Heart right ventricle (tissue), 16 donors: ENCODE measurements at regions not wholly inside any gene's neighbourhood (a gene's known extent, or its start where the extent isn't known, plus 50 kb on each side); places are given as distances from the start of the nearest gene placed in this dataset.
A peak's percentile ranks its signal among the peaks of the same experiment; 100 is the strongest.
"Not testable (repeated sequence)": the region's sequence is repeated elsewhere in the genome, so short reads cannot be mapped to it uniquely, and the experiment has no call there.

Experiments used
- ATAC-seq, 8 donors: fragments of 200-7000 bp; cut with Tn5 transposase; one replicate each; pipeline ENCODE4 v1.9.1; 2020; ENCODE audit warnings: mild to moderate bottlenecking in 8 of 8, moderate library complexity in 8 of 8, moderate number of reproducible peaks in 1 of 8
- DNase-seq, 2 donors: peaks; one replicate each; pipeline ENCODE4 v3.0.0-alpha.2; 2020
- H3K27ac ChIP-seq, 10 donors: fragments of 200-600 bp; sonication (generic) in 2 of 10; one replicate each; pipeline versions ENCODE4 v1.5.0 to v1.8.0; 2020 to 2022; ENCODE audit warnings: mild to moderate bottlenecking in 3 of 10
- H3K27me3 ChIP-seq, 7 donors: fragments of 200-600 bp; one replicate each; pipeline ENCODE4 v1.8.0; 2021 to 2022; ENCODE audit warnings: mild to moderate bottlenecking in 2 of 7
- H3K36me3 ChIP-seq, 9 donors: fragments of 200-600 bp; sonication (generic) in 1 of 9; one replicate each; pipeline versions ENCODE4 v1.5.0 to v1.8.0; 2020 to 2022; ENCODE audit warnings: mild to moderate bottlenecking in 2 of 9
- H3K4me1 ChIP-seq, 9 donors: fragments of 200-600 bp; sonication (generic) in 1 of 9; one replicate each; pipeline versions ENCODE4 v1.5.0 to v1.8.0; 2020 to 2022; ENCODE audit warnings: mild to moderate bottlenecking in 4 of 9
- H3K4me3 ChIP-seq, 10 donors: fragments of 200-600 bp; sonication (generic) in 2 of 10; one replicate each; pipeline versions ENCODE4 v1.5.0 to v1.8.0; 2020 to 2022; ENCODE audit warnings: mild to moderate bottlenecking in 7 of 10, moderate library complexity in 2 of 10
- H3K9me3 ChIP-seq, 11 donors: fragments of 200-600 bp in 10 of 11; sonication (generic) in 2 of 11; one replicate each; pipeline versions ENCODE4 v1.5.0 to v1.8.0; 2013 to 2022; ENCODE audit warnings: mild to moderate bottlenecking in 2 of 11, control low read depth in 1 of 11, moderate library complexity in 1 of 11
- WGBS, 2 donors: extraction: QIAGEN DNeasy Blood & Tissue Kit; methylation state at CpG; one replicate each; pipeline ENCODE4 v1.1.7; 2013; ENCODE audit warnings: inconsistent platforms in 1 of 2; 5-methylcytosine and 5-hydroxymethylcytosine counted together
- intact Hi-C, 10 donors: fragments of 100-400 bp; cut with DNase I; formaldehyde crosslinking; loops; one replicate each; pipeline versions ENCODE4 v1.11.1 to v1.14.2; 2022
- TF ChIP-seq, protein P1 (sequence below), 9 donors: fragments of 200-600 bp; sonication (generic) in 2 of 9; IDR thresholded peaks; one replicate each; pipeline versions ENCODE4 v1.5.0 to v1.8.0; 2021 to 2022; ENCODE audit warnings: antibody characterized with exemption in 9 of 9, mild to moderate bottlenecking in 5 of 9, moderate library complexity in 1 of 9
- donor health status: Arrhythmogenic right ventricular cardiomyopathy.
- donor health status: ischemic (EF 13 %, LVEDD 7.1; RV severe dilation, severe dysfunction).
- donor health status: healthy with polysubstance abuse.
- donor health status: DM: no; HTN: yes; CAD: no.
- donor health status: DM: no; HTN: no; CAD: no.
- donor health status: ischemic (EF 25% LVEDD 6.9; RV normal size, moderate dysfunction).
- donor health status: ischemic (EF 25% LVEDD 5.7; RV mildly dilated, moderate dysfunction).
- donor health status: healthy.
- donor health status: DM: yes; HTN: yes; CAD: no.
- donor health status: Ischemic cardiomyopathy.
- donor health status: ischemic (EF 35%, LVEDD 5.7; RV mildly dilated, moderate dysfunction).
- donor health status: nonischemic (EF 11% LVEDD 7.7; RV severe dilation, severe dysfunction).
- donor health status: DM: yes; HTN: yes; CAD: no.
- donor health status: PGD.
- donor health status: ischemic (EF 29% LVEDD 5.4; RV normal size, mild dysfunction).
- donor health status: nonischemic (EF 23%, LVEDD 6.1; RV moderate dilation, normal function).

DNA sequence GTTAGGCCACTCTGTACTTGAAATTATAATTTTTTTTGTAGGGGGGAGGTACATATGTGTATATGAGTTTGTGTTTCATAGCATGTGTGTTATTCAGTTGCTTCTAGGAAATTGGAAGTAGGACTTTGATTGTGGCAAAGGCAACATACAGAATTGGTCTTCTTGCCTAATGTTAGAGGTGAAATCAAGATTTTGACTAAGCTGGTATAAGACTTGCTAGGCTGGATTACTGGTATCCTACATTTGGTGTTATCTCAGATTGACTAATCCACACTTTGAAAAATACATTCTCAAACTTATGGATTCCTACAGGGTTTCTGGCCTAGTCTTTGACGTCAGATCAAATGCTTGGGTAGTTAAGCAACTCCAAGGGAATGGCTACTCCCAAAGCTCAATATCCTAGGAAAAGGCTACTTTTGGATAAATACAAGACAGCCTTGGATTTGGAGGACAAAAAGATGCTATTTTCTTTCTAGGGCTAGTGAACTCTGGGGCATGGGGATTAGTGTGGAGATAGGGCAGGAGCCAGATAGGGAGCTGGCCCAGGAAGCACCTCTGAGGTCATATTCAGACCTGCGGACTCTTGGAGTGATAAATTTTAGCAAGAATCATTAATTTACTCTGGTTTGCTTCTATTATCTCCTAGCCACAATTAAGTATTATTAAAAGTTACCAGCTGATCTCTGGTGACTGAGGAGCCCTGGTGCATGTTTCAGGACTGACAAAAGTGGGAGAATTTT lies 144.0 kb upstream of the RPS23 start:
- intact Hi-C loops, result no loop called here
- Histone ChIP-seq H3K27me3 (no peaks in the 10 kb centered on the region), H3K27ac (peak overlapping the region in 8 of 10 donors; percentile 4 to 77 (median 40)), H3K4me1 (peaks cover 0 to 56% (median 0%) of the 10 kb centered on the region in 9 donors), H3K36me3 (no peaks in the 10 kb centered on the region), H3K9me3 (no peaks in the 10 kb centered on the region), H3K4me3 (no peak overlapping the region)
- ATAC-seq, result peak in 1 of 8 donors; percentile 12
- no peak for DNase-seq
- WGBS, 2 donors, result 62 to 85% methylated on average over 2 of the region's 2 CpGs
- TF ChIP-seq, protein P1, sequence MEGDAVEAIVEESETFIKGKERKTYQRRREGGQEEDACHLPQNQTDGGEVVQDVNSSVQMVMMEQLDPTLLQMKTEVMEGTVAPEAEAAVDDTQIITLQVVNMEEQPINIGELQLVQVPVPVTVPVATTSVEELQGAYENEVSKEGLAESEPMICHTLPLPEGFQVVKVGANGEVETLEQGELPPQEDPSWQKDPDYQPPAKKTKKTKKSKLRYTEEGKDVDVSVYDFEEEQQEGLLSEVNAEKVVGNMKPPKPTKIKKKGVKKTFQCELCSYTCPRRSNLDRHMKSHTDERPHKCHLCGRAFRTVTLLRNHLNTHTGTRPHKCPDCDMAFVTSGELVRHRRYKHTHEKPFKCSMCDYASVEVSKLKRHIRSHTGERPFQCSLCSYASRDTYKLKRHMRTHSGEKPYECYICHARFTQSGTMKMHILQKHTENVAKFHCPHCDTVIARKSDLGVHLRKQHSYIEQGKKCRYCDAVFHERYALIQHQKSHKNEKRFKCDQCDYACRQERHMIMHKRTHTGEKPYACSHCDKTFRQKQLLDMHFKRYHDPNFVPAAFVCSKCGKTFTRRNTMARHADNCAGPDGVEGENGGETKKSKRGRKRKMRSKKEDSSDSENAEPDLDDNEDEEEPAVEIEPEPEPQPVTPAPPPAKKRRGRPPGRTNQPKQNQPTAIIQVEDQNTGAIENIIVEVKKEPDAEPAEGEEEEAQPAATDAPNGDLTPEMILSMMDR (IDR thresholded peaks at IDR 0.05), result no peak

DNA sequence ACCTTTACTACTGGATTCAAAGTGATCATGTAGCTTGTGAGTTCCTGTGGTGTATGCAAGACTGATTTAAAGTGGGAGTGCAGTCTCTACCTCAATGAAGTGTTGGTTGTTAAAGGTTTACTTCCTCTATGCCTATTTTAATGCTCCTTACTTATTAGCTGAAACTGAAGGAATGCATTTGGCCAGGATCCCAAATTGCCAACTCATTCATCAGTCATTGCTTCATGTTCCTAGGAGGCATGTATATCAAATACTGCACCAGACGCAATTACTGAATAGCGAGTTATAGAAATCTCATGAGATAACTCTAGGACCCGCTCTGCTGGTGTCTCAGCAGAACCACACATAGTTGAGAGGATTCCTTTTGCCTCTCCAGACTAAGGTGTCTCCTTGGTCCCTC lies 143.0 kb upstream of the RPS23 start:
- TF ChIP-seq, protein P1 (IDR thresholded peaks at IDR 0.05), result no peak
- Histone ChIP-seq H3K27ac (peak overlapping the region in 1 of 10 donors; percentile 77), H3K4me3 (no peak overlapping the region), H3K9me3 (no peaks in the 10 kb centered on the region), H3K4me1 (peaks cover 0 to 45% (median 0%) of the 10 kb centered on the region in 9 donors), H3K36me3 (no peaks in the 10 kb centered on the region), H3K27me3 (no peaks in the 10 kb centered on the region)
- WGBS, 2 donors, result 92 to 96% methylated on average over 3 of the region's 3 CpGs
- intact Hi-C loops, result no loop called here
- ATAC-seq, result no peak
- no peak for DNase-seq

DNA sequence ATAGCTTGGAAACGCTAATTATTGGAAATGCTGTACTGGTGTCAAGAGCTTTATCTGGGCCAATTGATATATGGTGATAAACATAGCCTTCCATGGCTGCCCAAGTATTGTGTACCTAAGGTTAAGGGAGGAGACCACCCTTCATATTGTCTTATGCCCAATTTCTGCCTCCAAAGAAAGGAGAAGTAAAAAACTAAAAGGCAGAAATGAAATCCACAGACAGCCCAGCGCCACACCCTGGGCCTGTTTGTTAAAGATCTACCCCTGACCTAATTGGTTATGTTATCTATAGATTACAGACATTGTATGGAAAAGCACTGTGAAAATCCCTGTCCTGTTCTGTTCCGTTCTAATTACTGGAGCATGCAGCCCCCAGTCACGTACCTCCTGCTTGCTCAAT lies 142.4 kb upstream of the RPS23 start:
- DNase-seq, H3K36me3 ChIP-seq, H3K9me3 ChIP-seq, H3K27me3 ChIP-seq, H3K27ac ChIP-seq, ATAC-seq, intact Hi-C loops, H3K4me3 ChIP-seq: not testable (repeated sequence)
- WGBS, 2 donors, result 83 to 85% methylated on average over 4 of the region's 4 CpGs
- peaks cover 0 to 39% (median 0%) of the 10 kb centered on the region in 9 donors for H3K4me1 ChIP-seq

DNA sequence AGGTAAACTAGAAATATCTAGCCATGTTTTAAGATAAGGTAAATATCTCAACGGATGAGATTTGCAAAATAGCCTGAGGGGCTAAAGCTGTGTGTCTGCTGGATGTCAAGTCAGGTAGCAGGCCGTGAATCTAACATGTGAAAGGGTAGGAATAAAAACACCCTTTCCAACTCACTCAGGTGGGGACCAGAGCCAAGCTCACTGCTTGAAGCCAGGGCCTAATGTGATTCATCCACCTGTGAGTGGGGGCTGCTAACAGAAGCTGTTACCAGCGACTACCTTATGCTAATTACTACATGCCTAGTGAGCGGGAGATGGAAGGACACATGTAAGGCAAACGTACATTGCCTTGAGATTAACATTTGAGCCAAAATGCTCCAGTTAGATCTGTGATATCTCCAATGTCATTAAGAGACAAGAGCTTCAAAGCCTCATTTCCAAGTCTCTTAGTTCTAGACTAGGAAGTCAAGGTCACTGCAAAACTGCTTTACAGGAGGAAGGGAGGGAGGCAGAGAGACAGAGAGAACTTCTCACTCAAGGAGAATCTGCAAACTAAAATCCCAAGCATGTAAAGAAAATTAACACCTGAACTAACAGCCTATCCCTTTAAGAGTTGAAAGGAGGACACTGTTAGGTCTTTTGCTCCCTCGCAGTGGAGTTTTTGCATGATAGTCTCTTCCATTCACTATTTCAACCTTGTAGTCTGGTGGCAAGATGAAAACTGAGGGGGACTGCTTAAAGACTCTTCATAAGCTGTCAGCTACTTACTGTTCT lies 141.6 kb upstream of the RPS23 start:
- TF ChIP-seq, protein P1 (IDR thresholded peaks at IDR 0.05), result no peak
- ATAC-seq (no peak), DNase-seq (no peak)
- 75 to 77% methylated on average over 6 of the region's 6 CpGs for WGBS, 2 donors
- Histone ChIP-seq H3K27me3 (no peaks in the 10 kb centered on the region), H3K4me1 (peaks cover 0 to 38% (median 0%) of the 10 kb centered on the region in 9 donors), H3K27ac (no peak overlapping the region), H3K9me3 (no peaks in the 10 kb centered on the region), H3K4me3 (no peak overlapping the region), H3K36me3 (no peaks in the 10 kb centered on the region)
- intact Hi-C loops, result no loop called here

DNA sequence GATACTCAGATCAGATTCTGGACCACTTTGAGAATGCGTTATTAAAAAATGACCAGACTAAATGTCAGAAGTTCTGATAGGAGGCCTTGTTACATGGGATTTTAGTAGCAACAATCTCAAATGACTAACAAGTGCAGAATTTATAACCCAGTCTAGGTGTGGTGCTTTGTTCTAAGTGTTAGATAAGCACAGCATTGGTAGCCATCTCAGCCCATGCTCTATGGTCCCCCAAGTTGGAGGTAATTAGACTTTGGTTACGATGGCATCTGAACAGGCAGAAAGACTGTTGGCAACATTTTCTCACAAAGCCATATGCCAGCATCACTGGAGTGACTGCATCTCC lies 140.4 kb upstream of the RPS23 start:
- DNase-seq (no peak), ATAC-seq (no peak)
- intact Hi-C loops, result no loop called here
- H3K27ac ChIP-seq, result no peak overlapping the region
- no peaks in the 10 kb centered on the region for H3K9me3 ChIP-seq
- no peak overlapping the region for H3K4me3 ChIP-seq
- no peaks in the 10 kb centered on the region for H3K36me3 ChIP-seq
- WGBS, 2 donors, result 48% methylated on average over 2 of the region's 2 CpGs
- TF ChIP-seq, protein P1 (IDR thresholded peaks at IDR 0.05), result no peak
- peaks cover 0 to 39% (median 0%) of the 10 kb centered on the region in 9 donors for H3K4me1 ChIP-seq
- no peaks in the 10 kb centered on the region for H3K27me3 ChIP-seq
